HG03280 (cell line): ENCODE measurements at regions not wholly inside any gene's neighbourhood (a gene's known extent, or its start where the extent isn't known, plus 50 kb on each side); places are given as distances from the start of the nearest gene placed in this dataset.
"Not testable (repeated sequence)": the region's sequence is repeated elsewhere in the genome, so short reads cannot be mapped to it uniquely, and the experiment has no call there.

ENCODE experiments used
- ATAC-seq: cut with Tn5 transposase; IDR thresholded peaks from one replicate; pipeline ENCODE4 v1.9.1; 2021; ENCODE audit warnings: mild to moderate bottlenecking, moderate library complexity; ENCODE audit not compliant: unreplicated experiment

GRCh38 chr7:67604461-67605386 is 608.1 kb downstream of the TYW1 start:
- ATAC-seq, result no peak

- no peak for ATAC-seq
Measured at GRCh38 chr7:67608806-67609205, 612.2 kb downstream of the TYW1 start.

DNA sequence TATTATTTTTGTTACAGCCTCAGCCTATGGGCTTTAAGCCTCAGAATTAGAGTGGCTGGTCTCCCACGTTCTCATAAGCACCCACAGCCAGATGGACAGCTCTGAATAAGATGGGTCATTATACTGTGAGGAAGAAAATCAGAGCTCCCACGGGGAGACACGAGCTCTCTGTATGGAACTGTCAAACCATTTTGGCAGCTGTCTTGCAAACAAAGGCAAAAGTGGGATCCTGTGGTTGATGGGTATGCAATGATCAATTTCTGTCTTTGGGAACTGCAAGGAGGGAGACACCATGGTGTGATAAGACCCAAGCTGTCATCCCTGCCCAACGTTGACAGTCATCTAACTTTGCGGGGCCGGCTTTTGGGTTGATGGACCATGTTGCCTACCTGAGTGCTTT is 614.3 kb downstream of the TYW1 start:
- ATAC-seq, result no peak

GRCh38 chr7:67614843-67615242 is 618.2 kb downstream of the TYW1 start:
- ATAC-seq, result no peak

DNA sequence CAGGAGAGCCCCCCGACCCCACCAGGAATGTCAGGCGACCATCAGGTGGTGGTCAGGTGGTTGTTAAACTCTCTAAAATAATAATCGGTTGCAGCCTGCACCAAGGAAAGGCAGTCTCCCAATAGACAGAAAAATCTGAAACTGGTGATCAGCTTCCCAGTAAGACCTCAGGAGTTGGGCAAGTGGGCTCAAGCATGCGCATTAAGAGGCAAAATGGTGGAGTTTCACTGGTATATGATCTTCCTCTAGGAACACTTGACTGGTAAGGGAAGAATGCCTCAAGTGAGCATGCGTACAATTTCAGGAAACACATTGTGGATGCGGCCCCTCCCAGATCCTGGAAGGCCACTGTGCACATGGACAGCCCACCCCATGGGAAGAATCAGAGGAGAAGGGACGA is 619.9 kb downstream of the TYW1 start:
- ATAC-seq, result no peak

- ATAC-seq, result no peak
Measured at GRCh38 chr7:67618556-67619162, 622.0 kb downstream of the TYW1 start.

DNA sequence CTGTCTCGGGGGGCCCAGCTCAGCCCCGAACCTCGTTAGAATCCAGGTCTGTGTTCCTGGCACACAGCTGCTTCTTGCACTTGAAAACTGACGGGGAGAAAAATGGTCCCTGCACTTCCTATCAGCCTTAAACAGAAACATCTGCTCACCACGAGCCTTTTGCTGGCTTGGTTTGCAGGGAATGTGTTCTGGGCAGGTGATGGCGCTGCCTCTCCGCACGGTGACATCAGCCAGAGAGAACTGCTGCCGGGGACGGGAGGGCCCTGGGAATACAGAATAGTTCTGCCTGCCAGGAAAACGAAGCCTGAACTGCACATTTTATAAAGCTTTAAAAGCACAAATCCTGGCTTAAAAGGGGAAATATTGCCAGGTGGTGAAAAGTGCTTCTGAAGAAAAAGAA is 622.5 kb downstream of the TYW1 start:
- no peak for ATAC-seq

DNA sequence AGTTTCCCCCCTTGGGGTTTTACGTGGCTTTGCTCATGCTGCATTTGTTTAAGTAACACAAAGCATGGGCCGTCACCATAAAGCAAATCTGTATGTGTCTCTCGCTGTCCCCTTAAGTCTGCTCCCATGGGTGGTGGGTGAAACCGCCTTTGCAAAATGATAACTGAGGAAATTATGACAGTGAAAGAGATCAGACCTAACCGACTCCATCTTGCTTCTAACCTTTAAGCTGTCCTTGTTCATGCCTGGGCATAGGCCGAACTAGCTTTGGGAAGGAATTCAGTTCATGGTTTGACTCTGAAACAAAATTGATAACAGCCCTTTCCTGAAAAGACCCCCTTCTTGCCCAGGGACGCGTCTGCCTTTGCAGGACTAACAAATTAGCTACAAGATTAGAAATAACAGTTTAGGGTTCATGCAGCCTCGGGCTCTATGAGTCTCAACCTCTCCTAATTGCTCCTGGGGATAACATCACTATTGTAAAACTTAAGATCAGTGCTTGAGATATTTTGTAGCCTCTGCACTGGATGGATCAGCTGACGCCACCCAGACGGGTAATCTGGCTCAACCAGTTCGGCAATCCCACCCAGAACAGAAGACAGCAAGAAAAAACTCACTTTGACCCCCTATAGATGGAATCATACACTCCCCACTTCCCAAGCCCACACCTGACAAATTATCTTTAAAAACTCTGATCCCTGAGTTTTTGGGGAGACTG is 623.7 kb downstream of the TYW1 start:
- no peak for ATAC-seq

DNA sequence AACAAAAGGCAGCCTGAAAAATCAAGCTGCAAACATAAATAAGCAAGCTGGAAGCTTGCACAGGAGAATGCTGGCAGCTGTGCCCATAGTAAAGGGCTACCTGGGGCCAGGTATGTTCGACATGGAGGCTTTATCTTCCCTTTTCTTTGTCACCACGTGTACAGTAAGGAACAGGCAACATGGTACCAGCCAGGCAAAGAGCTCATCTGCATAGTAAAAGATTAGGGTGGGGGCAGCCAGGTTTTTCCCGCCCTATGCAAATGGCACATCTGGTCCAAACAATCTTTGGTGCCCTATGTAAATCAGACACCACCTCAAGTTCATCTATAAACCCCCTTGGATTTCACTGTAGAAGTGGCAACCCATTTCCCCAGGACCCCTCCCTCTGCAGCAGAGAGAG is 625.1 kb downstream of the TYW1 start:
- no peak for ATAC-seq

DNA sequence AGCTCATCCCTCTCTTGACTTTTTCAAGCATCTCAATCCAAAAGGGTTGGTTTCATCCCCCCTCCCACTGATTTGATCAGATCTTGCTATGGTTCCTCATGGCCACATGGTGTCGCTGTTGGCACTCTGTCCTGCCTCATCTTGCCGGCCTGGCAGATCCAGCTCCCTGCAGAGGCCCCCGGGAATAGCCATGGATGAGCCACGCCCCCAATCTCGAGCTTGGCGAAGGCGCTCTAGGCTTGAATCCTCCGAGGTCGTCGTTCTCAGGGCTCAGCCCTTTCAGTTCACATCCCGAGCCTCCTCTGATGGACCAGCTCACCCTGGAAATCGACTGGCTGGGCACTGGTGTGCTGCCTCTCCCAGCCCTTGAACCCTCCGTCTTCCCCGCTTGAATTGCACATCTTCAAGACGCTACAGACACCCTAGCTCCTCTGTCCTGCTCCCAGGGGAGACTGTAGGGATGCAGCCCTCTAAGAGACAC is 628.7 kb downstream of the TYW1 start:
- no peak for ATAC-seq

DNA sequence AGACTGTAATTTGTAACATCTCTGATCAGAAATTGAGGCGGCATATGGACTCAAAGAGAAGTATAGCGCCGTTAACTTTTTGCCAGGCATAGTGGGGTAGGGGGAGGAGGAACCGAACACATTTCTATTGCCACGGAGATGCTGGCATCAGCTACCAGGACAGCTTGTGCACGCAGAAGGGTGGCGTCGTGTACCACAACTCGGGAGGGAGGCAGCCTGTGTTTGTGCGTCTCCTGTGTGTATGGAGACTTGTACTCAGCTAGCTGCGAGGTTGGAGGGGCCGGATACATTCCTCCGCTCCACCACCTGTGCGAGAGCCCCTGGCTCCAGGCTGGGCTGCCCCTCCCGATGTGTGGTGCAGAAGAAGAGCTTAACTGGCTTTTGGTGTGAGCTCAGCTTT is 634.8 kb downstream of the TYW1 start:
- no peak for ATAC-seq

DNA sequence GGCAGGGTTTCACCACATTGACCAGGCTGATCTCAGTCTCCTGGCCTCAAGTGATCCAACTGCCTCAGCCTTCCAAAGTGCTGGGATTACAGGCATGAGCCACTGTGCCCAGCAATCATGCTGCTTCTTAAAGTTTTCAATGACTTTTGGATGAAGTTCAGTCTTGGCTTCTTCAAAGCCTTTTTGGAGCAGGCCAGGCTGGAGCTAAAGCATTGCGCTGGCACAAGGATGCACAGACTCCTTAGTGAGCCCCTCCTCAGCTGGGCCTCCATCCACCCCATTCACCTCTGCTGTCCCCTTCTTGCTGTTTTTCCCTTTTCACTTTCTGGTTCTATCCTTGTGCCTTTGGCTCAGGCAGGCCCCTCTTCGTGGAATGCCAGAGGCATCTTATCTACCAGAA is 638.6 kb downstream of the TYW1 start:
- no peak for ATAC-seq

DNA sequence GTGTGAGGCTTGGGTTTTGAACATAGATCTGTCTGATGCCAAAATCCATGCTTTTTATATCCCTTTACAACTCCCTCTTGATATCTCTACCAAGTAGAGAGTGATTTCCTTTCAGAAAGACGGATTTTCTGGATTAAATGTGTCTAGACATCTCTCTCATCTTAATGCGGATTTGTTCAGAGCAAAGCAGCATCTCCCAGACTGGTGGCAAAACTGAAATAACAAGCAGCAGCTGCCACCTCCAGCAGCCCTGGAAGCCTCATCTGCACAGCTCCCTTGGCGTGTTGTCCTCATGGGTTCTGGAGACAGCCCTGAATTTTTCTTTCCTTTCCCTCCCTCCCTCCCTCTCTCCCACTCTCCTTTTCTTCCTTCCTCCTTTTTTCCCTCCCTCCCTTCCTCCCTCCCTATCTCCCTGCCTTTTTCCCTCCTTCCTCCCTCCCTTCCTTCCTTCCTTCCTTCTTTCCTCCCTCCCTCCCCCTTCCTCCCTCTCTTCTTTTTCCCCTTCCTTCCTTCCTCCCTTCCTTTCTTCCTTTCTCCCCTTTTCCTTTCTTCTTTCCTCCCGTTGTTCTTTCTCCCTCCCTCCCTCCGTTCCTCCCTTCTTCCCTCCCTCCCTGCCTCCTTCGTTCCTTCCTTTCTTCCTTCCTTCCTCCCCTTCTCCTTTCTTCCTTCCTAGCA is 639.9 kb downstream of the TYW1 start:
- no peak for ATAC-seq

DNA sequence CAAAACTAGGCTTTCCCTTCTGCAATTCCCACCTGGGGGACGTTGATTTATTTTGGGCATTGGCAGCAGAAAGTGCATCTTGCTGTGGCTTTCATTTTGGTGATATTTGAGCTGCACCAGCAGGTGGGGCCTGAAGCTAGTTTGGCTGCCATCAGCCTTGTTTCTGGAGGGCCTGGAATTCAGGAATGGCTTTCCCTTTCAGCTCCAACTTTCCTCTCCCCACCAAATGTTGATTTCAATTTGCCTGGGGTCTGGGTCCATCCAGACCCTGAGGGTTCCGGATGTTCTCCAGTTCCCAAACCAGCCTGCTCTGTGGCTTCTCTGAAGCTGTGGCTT is 640.4 kb downstream of the TYW1 start:
- no peak for ATAC-seq

DNA sequence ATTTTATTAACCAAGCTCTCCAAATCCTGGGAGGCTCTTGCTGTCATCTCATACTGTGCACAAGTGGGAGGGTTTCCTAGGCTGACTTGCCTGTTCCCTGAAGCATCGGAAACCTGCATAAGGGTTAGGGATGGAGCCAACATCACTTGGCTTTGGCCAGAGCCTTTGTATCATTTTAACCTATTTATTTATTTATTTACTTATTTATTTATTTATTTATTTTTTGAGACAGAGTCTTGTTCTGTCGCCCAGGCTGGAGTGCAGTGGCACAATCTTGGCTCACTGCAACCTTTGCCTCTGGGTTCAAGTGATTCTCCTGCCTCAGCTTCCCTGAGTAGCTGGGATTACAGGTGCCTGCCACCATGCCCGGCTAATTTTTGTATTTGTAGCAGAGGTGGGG is 645.9 kb downstream of the TYW1 start:
- ATAC-seq, result not testable (repeated sequence)

GRCh38 chr7:67644151-67644550 is 647.5 kb downstream of the TYW1 start:
- ATAC-seq, result no peak

GRCh38 chr7:67652937-67653336 is 656.3 kb downstream of the TYW1 start:
- ATAC-seq, result no peak

- ATAC-seq, result no peak
Measured at GRCh38 chr7:67653856-67654454, 657.3 kb downstream of the TYW1 start.

- no peak for ATAC-seq
Measured at GRCh38 chr7:67654642-67655041, 658.0 kb downstream of the TYW1 start.

GRCh38 chr7:67655168-67655567 is 658.5 kb downstream of the TYW1 start:
- no peak for ATAC-seq

DNA sequence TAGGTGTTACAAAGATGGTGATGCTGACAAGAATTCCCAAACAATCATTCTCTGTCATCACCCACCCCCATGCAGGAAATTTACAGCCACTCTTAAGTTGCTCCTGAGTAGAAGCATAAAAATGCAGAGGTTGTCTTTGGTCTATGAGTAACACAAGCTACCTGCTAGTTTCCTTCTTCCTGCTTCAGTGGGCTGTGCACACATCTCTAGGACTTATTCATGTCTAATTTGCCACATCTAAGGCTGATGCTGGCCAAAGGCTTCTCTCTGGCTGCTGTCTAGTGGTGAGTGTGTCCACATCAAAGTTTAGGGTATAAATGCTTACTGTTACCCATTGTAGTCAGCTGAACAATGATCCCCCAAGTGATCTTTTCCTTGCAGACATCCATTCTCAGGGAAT is 662.5 kb downstream of the TYW1 start:
- no peak for ATAC-seq
